ENCODE measurements at regions not wholly inside any gene's neighbourhood (a gene's known extent, or its start where the extent isn't known, plus 50 kb on each side); places are given as distances from the start of the nearest gene placed in this dataset.
"Not testable (repeated sequence)": the region's sequence is repeated elsewhere in the genome, so short reads cannot be mapped to it uniquely, and the experiment has no call there.

DNA sequence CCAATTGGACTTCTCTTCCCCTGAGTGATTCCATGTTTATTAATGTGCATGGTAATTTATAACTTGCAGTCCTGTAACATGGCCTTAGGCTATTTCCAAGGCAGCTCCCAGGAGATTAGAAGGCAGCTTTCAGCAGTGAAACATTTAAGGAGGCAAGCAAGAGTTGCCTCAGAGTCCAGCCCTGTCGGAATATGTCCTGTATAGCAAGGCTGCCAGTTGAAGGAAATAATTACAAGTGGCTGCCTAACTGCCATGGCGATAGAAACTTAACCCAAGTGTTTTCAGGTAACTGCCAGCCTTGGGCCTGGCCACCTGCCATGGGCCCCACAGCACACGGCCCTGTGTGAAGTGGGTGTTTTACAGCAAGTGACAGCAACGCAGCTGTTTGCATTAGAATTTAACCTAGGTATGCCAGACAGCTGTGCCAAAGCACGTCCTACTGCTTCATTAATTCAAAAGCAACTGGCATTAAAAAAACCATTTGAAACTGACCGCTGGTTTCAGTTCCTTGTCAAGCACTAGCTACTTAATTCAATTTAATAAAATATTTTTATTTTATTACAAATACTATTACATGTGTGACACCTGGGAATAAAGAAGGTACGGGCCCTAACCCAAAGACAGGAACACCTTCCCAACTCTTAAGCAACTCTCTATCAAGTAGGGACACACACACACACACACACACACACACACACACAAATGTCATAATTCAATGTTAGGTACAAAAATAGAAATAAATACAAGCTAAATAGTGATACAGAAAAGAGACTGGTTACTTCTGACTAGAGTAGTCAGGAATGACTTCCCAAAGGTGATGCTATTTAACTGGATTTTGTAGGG is 151.8 kb upstream of the HEY2 start:
- peak; percentile 39 for DNase-seq

GRCh38 chr6:125598422-125598821 is 151.0 kb upstream of the HEY2 start:
- peak; percentile 42 for DNase-seq

DNA sequence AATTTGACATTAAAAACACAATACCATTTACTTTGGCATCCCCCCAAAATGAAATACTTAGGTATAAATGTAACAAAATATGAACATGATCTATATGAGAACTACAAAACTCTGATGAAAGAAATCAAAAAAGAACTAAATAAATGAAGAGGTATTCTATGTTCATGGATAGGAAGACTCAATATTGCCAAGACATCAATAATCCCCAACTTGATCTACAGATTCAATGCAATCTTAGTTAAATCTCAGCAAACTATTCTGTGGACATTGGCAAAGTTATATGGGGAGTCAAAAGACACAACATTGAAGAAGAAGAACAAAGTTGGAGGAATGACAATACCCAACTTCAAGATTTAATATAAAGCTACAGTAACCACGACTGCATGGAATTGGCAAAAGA is 145.2 kb upstream of the HEY2 start:
- no peak for DNase-seq

GRCh38 chr6:125611573-125612344 is 137.7 kb upstream of the HEY2 start:
- DNase-seq = peak; percentile 91

GRCh38 chr6:125612345-125612846 is 137.0 kb upstream of the HEY2 start:
- DNase-seq = no peak

DNA sequence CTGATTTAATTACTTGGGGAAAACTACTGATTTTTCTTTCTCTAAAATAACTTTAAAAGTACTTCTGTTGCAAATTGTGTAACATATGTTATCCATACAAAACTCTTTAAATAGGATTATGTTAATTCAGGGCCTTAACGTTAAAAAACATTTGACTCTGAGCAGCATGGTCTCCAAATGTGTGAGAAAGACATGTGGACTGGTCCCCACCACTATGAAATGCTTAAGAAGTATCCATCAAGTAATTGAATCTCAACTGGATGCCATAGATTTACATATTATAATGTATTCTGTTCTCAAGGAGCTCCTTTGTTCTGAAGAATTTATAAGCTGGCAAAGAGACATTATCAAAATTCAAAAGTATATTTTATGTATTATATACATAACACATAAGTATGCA is 130.8 kb upstream of the HEY2 start:
- no peak for DNase-seq

DNA sequence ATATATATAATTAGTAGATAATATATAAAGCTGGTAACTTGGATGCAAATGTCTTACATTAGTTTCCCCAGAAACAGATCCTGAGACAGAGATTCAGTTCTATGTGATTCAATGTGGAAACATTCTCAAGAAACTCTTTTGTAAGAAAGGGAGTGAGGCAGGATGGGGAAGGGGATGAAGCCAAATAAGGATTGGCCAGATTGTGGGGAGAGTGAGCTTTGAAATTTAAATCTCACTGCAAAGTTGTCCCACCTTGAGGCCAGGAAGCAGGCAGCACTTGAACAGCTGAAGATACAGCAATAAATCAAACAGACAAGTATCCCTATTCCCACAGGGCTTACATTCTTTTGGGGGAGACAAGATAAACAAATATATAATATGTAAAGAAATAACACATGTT is 126.3 kb upstream of the HEY2 start:
- no peak for DNase-seq

DNA sequence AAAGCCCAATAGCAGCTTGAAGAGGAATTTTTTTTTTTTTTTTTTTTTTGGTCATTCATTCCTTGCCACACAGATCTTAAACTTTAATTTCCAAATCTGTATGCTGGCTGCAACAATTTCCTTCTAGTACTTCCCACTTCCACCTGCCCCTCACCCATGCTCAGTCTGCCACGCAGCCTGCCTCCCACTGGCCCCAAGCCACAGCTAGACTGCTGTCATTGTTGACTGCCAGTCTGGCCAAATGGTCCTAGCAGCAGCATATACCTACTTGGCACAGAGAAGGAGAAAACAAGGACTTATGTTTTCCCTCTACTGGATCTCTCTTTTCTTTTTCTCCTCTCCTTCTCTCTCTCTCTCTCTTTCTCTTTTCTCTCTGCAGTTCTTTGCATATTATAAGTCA is 118.3 kb upstream of the HEY2 start:
- DNase-seq = no peak

DNA sequence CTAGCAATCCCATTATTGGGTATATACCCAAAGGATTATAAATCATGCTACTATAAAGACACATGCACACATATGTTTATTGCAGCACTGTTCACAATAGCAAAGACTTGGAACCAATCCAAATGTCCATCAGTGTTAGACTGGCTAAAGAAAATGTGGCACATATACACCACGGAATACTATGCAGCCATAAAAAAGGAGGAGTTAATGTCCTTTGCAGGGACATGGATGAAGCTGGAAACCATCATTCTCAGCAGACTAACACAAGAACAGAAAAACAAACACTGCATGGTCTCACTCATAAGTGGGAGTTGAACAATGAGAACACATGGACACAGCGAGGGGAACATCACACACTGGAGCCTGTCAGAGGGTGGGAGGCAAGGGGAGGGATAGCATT is 113.4 kb upstream of the HEY2 start:
- DNase-seq = not testable (repeated sequence)

GRCh38 chr6:125636671-125637070 is 112.8 kb upstream of the HEY2 start:
- DNase-seq = no peak

DNA sequence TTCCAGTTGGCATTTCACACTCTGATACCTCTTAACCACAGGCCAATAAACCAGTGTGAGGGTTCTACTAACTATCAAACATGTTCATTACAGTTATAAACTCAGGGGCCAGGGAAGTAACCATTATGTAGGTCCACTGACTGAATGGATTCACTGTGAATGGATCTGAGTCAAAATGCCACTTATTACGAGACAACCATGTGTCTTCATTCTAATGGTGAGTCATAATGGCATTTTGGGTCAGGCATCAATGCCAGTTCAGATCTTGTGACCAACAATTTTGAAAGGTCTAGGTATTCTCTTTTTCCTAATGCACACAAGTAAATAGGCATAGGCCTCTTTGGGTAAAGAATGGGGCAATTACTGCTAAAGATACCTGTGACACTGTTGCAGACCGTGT is 112.2 kb upstream of the HEY2 start:
- DNase-seq = no peak

- no peak for DNase-seq
Measured at GRCh38 chr6:125639466-125640020, 109.9 kb upstream of the HEY2 start.

DNA sequence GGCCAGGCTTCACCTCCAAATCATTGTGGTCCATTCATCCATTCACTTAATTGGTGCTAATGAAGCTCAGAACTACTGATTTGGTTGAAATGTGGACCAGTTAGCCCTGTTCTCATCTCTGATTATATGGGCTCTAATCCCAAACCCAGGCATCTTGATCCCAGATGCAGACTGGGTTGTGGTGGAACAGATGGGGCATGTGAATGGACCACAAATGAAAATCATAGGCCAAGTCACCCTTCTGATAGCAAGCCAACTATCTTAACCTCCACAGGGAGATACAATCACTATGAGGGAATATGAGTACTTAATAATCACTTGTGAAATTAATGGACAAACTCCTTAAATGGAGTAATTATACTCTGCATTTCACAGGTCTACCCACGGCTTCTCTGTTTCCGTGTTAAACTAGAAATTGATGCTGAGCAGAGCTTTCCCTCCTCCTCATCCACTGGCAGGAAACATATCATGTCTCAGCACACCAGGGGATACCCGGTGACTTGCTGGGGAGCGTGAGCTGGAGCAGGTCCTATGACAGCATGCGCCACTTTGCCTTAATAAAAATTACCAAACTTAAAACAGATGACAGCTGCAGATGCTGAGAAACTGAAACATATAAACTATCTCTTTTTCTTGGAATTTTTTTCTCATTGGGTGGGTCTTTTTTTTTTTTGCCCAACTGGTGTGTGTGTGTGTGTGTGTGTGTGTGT is 108.8 kb upstream of the HEY2 start:
- DNase-seq = peak; percentile 49

DNA sequence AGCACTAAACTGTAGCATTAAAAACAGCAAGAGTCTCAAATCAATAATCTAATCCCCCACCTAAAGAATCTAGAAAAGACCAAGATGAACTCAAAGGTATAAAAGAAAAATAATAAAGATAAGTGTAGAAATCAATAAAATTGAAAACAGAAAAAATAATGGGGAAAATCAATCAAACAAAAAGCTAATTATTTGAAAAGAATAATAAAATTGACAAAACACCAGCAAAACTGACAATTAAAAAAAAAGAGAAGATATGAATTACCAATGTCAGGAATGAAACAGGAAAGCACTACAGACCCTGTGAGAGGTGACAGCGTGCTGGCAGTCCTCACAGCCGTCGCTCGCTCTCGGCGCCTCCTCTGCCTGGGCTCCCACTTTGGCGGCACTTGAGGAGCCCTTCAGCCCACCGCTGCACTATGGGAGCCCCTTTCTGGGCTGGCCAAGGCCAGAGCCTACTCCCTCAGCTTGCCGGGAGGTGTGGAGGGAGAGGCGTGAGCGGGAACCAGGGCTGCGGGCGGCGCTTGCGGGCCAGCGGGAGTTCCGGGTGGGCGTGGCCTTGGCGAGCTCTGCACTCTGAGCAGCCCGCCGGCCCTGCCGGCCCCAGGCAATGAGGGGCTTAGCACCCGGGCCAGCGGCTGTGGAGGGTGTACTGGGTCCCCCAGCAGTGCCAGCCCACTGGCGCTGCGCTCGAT is 105.3 kb upstream of the HEY2 start:
- DNase-seq = not testable (repeated sequence)

GRCh38 chr6:125647391-125647790 is 102.0 kb upstream of the HEY2 start:
- DNase-seq = no peak

- DNase-seq = not testable (repeated sequence)
Measured at GRCh38 chr6:125653752-125654151, 95.7 kb upstream of the HEY2 start.

DNA sequence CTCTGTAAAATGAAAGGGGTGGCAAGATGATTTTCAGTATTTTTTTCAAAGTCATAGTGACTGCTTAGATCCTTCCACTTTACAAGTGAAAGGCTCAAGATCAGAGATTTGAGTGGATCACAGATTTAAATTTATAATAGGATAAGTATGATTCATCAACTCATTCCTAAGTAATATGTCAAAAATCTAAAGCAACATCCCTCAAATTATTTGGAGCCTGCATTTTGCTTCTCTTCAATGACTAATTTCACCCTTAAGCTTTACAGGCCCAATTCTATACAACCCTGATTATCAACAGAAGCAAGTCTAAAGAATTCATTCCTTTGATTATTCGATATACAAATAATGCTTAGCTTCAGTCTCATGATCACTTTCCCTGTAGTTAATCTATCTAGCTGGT is 93.9 kb upstream of the HEY2 start:
- DNase-seq = peak; percentile 57

DNA sequence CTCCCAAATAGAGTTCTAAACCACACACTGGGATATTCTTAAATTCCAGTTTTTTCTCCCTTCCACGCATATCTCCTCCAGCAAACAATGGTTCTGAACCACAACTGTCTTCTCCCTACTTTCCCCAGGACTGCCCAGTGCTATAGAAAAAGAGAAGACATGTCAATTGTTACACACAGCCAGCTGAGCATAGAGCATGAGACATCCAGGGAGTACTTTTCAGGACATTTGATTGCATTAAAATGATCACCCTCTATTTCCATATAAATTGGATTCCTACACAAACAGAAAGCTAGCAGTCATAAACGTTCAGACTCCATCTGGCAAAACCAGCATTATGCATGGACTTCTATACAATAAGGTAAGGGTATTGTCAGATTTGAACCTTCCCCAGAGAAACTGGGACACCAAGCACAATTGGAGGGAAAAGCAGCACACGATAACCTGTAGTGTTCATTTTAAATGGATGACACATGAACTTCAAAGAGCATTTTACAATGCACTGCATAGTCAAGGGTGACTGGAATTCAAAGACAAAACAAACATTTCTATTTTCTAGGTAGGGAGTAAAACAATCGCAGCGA is 93.1 kb upstream of the HEY2 start:
- no peak for DNase-seq

GRCh38 chr6:125658136-125658535 is 91.3 kb upstream of the HEY2 start:
- DNase-seq = no peak

GRCh38 chr6:125658759-125659431 is 90.5 kb upstream of the HEY2 start:
- DNase-seq = peak; percentile 86

DNA sequence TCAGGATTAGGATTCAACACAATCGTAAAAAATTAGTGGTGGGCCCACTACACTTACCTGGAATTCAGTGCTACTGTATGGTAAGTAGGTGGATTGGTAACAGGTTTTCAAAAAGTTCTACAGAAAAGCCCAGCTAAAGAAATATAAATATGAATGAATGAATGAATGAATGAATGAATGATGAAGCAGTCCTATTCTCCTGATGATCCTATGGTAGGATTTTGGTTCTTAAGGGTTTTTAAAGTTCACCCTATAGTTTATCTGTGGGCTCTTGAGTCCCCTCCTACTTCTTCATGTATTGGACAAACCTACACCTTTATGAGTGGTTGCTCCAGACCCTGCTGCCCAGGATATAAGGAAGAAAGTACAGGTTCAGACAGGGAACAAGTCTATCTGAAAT is 89.5 kb upstream of the HEY2 start:
- no peak for DNase-seq

All from fibroblast of skin of scalp (primary cell).